GM23338 (cell line): ENCODE measurements at regions not wholly inside any gene's neighbourhood (a gene's known extent, or its start where the extent isn't known, plus 50 kb on each side); places are given as distances from the start of the nearest gene placed in this dataset.

Source experiments
- ATAC-seq: fragments of 200-7000 bp; cut with Tn5 transposase; 3 replicates; pipeline ENCODE4 v1.9.1; 2020
- DNase-seq: peaks from one replicate; pipeline ENCODE4 v3.0.0-alpha.2; 2015; ENCODE audit warnings: low spot score
- H2AFZ ChIP-seq: fragments of 200-600 bp; sonication (generic); 2 replicates; pipeline ENCODE4 v1.8.0; 2016; ENCODE audit warnings: antibody characterized with exemption, mild to moderate bottlenecking, moderate library complexity
- H3F3A ChIP-seq: fragments of 200-600 bp; sonication (generic); replicated peaks from 2 replicates; pipeline ENCODE4 v1.8.0; 2017; ENCODE audit warnings: antibody characterized with exemption, mixed run types, low read depth
- H3K27ac ChIP-seq: fragments of 200-600 bp; sonication (generic); 2 replicates; pipeline ENCODE4 v1.6.1; 2016; ENCODE audit warnings: low read depth
- H3K27me3 ChIP-seq: fragments of 200-600 bp; sonication (generic); 2 replicates; pipeline ENCODE4 v1.8.0; 2016; ENCODE audit warnings: mild to moderate bottlenecking, mixed run types, moderate library complexity; ENCODE audit not compliant: insufficient read depth
- H3K36me3 ChIP-seq: fragments of 200-600 bp; sonication (generic); 2 replicates; pipeline ENCODE4 v1.8.0; 2016; ENCODE audit warnings: mild to moderate bottlenecking; ENCODE audit not compliant: insufficient read depth
- H3K4me1 ChIP-seq: fragments of 200-600 bp; sonication (generic); 2 replicates; pipeline ENCODE4 v1.8.0; 2016; ENCODE audit warnings: mild to moderate bottlenecking, moderate library complexity; ENCODE audit not compliant: insufficient read depth
- H3K4me2 ChIP-seq: fragments of 200-600 bp; sonication (generic); 2 replicates; pipeline ENCODE4 v1.7.1; 2017; ENCODE audit warnings: mixed run types
- H3K4me3 ChIP-seq: fragments of 200-600 bp; sonication (generic); 2 replicates; pipeline ENCODE4 v1.6.1; 2016; ENCODE audit warnings: mixed run types
- H3K79me2 ChIP-seq: fragments of 200-600 bp; sonication (generic); replicated peaks from 2 replicates; pipeline ENCODE4 v1.8.0; 2017; ENCODE audit warnings: mild to moderate bottlenecking; ENCODE audit not compliant: insufficient read depth
- H3K9me2 ChIP-seq: fragments of 200-600 bp; sonication (generic); 2 replicates; pipeline ENCODE4 v1.8.0; 2017; ENCODE audit not compliant: insufficient read depth
- H4K20me1 ChIP-seq: fragments of 200-600 bp; sonication (generic); replicated peaks from 2 replicates; pipeline ENCODE4 v1.8.0; 2017; ENCODE audit warnings: mild to moderate bottlenecking; ENCODE audit not compliant: insufficient read depth
- H3K27ac Mint-ChIP-seq: 2 replicates; pipeline ENCODE4 v1.8.0; 2020; ENCODE audit warnings: inconsistent platforms, mild to moderate bottlenecking, moderate library complexity, mixed read lengths
- H3K27me3 Mint-ChIP-seq: 3 replicates; pipeline ENCODE4 v1.8.0; 2022; ENCODE audit warnings: low read depth, mild to moderate bottlenecking, moderate library complexity, mixed read lengths, inconsistent platforms; ENCODE audit not compliant: insufficient read depth, poor library complexity
- H3K36me3 Mint-ChIP-seq: 3 replicates; pipeline ENCODE4 v1.8.0; 2021; ENCODE audit warnings: low read depth, mild to moderate bottlenecking, inconsistent platforms, moderate library complexity, mixed read lengths
- H3K4me1 Mint-ChIP-seq: 3 replicates; pipeline ENCODE4 v1.8.0; 2020; ENCODE audit warnings: mild to moderate bottlenecking, inconsistent platforms, mixed read lengths
- H3K4me3 Mint-ChIP-seq: 3 replicates; pipeline ENCODE4 v1.8.0; 2021; ENCODE audit warnings: moderate library complexity, mild to moderate bottlenecking, inconsistent platforms, mixed read lengths
- H3K9me3 Mint-ChIP-seq: 3 replicates; pipeline ENCODE4 v1.8.0; 2020; ENCODE audit warnings: moderate library complexity, mild to moderate bottlenecking, inconsistent platforms, mixed read lengths
- CREB1 ChIP-seq: fragments of 250-450 bp; sonication (Bioruptor Pico); IDR thresholded peaks from 2 replicates; pipeline ENCODE4 v1.5.0; 2020; ENCODE audit warnings: low read depth, mild to moderate bottlenecking, moderate library complexity
- EZH2 ChIP-seq: fragments of 200-600 bp; sonication (generic); IDR thresholded peaks from one replicate; pipeline ENCODE4 v1.8.0; 2017; ENCODE audit warnings: antibody characterized with exemption, mild to moderate bottlenecking, low read depth; ENCODE audit not compliant: unreplicated experiment
- EZH2phosphoT487 ChIP-seq: fragments of 200-600 bp; sonication (generic); IDR thresholded peaks from one replicate; pipeline ENCODE4 v1.8.1; 2018; ENCODE audit warnings: antibody characterized with exemption; ENCODE audit not compliant: unreplicated experiment
- JUNB ChIP-seq: IDR thresholded peaks from one replicate; pipeline ENCODE4 v1.6.1; 2016; ENCODE audit warnings: antibody characterized with exemption; ENCODE audit not compliant: unreplicated experiment
- NANOG ChIP-seq: IDR thresholded peaks from 2 replicates; pipeline ENCODE4 v1.6.1; 2016; ENCODE audit warnings: antibody characterized with exemption, borderline replicate concordance
- POLR2AphosphoS5 ChIP-seq: IDR thresholded peaks from 2 replicates; pipeline ENCODE4 v1.6.1; 2016; ENCODE audit warnings: antibody characterized with exemption, low read depth
- STAT1 ChIP-seq: IDR thresholded peaks from one replicate; pipeline ENCODE4 v1.6.1; 2016; ENCODE audit warnings: antibody characterized with exemption; ENCODE audit not compliant: unreplicated experiment
- ZNF114 ChIP-seq: fragments of 250-450 bp; sonication (Bioruptor Pico); IDR thresholded peaks from 2 replicates; pipeline ENCODE4 v1.5.0; 2020; ENCODE audit warnings: mild to moderate bottlenecking, moderate library complexity
- ZNF331 ChIP-seq: fragments of 250-450 bp; sonication (Bioruptor Pico); IDR thresholded peaks from 2 replicates; pipeline ENCODE4 v1.5.0; 2020; ENCODE audit warnings: low read depth, mild to moderate bottlenecking, moderate library complexity
- TF ChIP-seq, protein P1 (sequence below): IDR thresholded peaks from one replicate; pipeline ENCODE4 v1.6.1; 2018; ENCODE audit warnings: antibody characterized with exemption; ENCODE audit not compliant: unreplicated experiment
- TF ChIP-seq, protein P2 (sequence below): fragments of 250-450 bp; sonication (Bioruptor Pico); IDR thresholded peaks from 2 replicates; pipeline ENCODE4 v1.5.0; 2020; ENCODE audit warnings: mild to moderate bottlenecking, moderate library complexity
- TF ChIP-seq, protein P3 (sequence below): IDR thresholded peaks from 2 replicates; pipeline ENCODE4 v1.6.1; 2016; ENCODE audit warnings: antibody characterized with exemption
- TF ChIP-seq, protein P4 (sequence below), 2 experiments: fragments of 200-600 bp in 1 of 2; sonication (generic) in 1 of 2; conservative IDR thresholded peaks; 2 replicates each; pipeline versions ENCODE4 v1.5.1 to v1.6.1; 2016 to 2017; ENCODE audit warnings: antibody characterized with exemption in 2 of 2, low read depth in 2 of 2, mild to moderate bottlenecking in 2 of 2, moderate library complexity in 1 of 2

DNA sequence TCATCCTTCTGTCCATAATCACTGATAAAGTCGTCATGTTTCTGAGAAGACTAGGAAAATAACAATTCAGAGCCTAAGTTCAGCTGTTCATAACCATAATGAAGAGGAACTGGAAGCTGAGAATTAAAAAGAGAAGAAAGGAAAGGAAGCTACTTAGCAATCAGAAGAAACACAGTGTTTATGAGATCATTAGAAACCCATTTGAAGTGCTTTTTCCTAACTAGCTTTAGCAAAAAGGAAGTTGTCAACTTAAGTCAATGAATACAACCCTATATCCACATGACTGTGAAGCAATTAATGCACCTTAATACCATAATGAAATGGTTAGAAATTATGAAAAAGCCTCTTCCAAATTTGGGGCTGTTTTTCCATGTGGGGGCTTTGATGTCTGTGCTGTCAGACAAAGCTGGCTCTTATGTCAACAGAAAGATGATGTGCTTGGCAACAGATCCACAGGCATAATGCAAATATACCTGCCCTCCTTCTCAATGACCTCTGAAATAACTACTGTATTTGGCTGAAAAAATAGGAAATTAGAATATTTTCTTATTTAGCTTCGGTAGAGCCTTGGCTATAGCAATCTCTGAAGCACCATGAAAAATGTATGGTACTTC is 463.5 kb downstream of the RASEF start:
- peaks cover 7% of the 10 kb centered on the region; the same call in 1 of the 2 replicates for H3K9me2 ChIP-seq
- no peak overlapping the region for H3K4me2 ChIP-seq
- no peak overlapping the region for H3K27ac Mint-ChIP-seq
- no peaks in the 10 kb centered on the region for H4K20me1 ChIP-seq
- no peaks in the 10 kb centered on the region for H3K36me3 ChIP-seq
- no peaks in the 10 kb centered on the region for H3K79me2 ChIP-seq
- TF ChIP-seq JUNB = no peak
- TF ChIP-seq STAT1 = no peak
- TF ChIP-seq ZNF114 = no peak
- no peak for TF ChIP-seq NANOG
- no peak for TF ChIP-seq EZH2phosphoT487
- no peak for TF ChIP-seq CREB1 (CRISPR knock-in tag)
- TF ChIP-seq EZH2 = no peak
- no peak for TF ChIP-seq ZNF331
- TF ChIP-seq, protein P1, sequence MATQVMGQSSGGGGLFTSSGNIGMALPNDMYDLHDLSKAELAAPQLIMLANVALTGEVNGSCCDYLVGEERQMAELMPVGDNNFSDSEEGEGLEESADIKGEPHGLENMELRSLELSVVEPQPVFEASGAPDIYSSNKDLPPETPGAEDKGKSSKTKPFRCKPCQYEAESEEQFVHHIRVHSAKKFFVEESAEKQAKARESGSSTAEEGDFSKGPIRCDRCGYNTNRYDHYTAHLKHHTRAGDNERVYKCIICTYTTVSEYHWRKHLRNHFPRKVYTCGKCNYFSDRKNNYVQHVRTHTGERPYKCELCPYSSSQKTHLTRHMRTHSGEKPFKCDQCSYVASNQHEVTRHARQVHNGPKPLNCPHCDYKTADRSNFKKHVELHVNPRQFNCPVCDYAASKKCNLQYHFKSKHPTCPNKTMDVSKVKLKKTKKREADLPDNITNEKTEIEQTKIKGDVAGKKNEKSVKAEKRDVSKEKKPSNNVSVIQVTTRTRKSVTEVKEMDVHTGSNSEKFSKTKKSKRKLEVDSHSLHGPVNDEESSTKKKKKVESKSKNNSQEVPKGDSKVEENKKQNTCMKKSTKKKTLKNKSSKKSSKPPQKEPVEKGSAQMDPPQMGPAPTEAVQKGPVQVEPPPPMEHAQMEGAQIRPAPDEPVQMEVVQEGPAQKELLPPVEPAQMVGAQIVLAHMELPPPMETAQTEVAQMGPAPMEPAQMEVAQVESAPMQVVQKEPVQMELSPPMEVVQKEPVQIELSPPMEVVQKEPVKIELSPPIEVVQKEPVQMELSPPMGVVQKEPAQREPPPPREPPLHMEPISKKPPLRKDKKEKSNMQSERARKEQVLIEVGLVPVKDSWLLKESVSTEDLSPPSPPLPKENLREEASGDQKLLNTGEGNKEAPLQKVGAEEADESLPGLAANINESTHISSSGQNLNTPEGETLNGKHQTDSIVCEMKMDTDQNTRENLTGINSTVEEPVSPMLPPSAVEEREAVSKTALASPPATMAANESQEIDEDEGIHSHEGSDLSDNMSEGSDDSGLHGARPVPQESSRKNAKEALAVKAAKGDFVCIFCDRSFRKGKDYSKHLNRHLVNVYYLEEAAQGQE = no peak
- TF ChIP-seq, protein P2, sequence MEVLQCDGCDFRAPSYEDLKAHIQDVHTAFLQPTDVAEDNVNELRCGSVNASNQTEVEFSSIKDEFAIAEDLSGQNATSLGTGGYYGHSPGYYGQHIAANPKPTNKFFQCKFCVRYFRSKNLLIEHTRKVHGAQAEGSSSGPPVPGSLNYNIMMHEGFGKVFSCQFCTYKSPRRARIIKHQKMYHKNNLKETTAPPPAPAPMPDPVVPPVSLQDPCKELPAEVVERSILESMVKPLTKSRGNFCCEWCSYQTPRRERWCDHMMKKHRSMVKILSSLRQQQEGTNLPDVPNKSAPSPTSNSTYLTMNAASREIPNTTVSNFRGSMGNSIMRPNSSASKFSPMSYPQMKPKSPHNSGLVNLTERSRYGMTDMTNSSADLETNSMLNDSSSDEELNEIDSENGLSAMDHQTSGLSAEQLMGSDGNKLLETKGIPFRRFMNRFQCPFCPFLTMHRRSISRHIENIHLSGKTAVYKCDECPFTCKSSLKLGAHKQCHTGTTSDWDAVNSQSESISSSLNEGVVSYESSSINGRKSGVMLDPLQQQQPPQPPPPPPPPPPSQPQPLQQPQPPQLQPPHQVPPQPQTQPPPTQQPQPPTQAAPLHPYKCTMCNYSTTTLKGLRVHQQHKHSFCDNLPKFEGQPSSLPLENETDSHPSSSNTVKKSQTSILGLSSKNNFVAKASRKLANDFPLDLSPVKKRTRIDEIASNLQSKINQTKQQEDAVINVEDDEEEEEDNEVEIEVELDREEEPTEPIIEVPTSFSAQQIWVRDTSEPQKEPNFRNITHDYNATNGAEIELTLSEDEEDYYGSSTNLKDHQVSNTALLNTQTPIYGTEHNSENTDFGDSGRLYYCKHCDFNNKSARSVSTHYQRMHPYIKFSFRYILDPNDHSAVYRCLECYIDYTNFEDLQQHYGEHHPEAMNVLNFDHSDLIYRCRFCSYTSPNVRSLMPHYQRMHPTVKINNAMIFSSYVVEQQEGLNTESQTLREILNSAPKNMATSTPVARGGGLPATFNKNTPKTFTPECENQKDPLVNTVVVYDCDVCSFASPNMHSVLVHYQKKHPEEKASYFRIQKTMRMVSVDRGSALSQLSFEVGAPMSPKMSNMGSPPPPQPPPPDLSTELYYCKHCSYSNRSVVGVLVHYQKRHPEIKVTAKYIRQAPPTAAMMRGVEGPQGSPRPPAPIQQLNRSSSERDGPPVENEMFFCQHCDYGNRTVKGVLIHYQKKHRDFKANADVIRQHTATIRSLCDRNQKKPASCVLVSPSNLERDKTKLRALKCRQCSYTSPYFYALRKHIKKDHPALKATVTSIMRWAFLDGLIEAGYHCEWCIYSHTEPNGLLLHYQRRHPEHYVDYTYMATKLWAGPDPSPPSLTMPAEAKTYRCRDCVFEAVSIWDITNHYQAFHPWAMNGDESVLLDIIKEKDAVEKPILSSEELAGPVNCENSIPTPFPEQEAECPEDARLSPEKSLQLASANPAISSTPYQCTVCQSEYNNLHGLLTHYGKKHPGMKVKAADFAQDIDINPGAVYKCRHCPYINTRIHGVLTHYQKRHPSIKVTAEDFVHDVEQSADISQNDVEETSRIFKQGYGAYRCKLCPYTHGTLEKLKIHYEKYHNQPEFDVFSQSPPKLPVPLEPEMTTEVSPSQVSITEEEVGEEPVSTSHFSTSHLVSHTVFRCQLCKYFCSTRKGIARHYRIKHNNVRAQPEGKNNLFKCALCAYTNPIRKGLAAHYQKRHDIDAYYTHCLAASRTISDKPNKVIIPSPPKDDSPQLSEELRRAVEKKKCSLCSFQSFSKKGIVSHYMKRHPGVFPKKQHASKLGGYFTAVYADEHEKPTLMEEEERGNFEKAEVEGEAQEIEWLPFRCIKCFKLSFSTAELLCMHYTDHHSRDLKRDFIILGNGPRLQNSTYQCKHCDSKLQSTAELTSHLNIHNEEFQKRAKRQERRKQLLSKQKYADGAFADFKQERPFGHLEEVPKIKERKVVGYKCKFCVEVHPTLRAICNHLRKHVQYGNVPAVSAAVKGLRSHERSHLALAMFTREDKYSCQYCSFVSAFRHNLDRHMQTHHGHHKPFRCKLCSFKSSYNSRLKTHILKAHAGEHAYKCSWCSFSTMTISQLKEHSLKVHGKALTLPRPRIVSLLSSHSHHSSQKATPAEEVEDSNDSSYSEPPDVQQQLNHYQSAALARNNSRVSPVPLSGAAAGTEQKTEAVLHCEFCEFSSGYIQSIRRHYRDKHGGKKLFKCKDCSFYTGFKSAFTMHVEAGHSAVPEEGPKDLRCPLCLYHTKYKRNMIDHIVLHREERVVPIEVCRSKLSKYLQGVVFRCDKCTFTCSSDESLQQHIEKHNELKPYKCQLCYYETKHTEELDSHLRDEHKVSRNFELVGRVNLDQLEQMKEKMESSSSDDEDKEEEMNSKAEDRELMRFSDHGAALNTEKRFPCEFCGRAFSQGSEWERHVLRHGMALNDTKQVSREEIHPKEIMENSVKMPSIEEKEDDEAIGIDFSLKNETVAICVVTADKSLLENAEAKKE (CRISPR knock-in tag) = no peak
- TF ChIP-seq, protein P3, sequence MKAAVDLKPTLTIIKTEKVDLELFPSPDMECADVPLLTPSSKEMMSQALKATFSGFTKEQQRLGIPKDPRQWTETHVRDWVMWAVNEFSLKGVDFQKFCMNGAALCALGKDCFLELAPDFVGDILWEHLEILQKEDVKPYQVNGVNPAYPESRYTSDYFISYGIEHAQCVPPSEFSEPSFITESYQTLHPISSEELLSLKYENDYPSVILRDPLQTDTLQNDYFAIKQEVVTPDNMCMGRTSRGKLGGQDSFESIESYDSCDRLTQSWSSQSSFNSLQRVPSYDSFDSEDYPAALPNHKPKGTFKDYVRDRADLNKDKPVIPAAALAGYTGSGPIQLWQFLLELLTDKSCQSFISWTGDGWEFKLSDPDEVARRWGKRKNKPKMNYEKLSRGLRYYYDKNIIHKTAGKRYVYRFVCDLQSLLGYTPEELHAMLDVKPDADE = no peak
- TF ChIP-seq POLR2AphosphoS5 = no peak
- TF ChIP-seq, protein P4, sequence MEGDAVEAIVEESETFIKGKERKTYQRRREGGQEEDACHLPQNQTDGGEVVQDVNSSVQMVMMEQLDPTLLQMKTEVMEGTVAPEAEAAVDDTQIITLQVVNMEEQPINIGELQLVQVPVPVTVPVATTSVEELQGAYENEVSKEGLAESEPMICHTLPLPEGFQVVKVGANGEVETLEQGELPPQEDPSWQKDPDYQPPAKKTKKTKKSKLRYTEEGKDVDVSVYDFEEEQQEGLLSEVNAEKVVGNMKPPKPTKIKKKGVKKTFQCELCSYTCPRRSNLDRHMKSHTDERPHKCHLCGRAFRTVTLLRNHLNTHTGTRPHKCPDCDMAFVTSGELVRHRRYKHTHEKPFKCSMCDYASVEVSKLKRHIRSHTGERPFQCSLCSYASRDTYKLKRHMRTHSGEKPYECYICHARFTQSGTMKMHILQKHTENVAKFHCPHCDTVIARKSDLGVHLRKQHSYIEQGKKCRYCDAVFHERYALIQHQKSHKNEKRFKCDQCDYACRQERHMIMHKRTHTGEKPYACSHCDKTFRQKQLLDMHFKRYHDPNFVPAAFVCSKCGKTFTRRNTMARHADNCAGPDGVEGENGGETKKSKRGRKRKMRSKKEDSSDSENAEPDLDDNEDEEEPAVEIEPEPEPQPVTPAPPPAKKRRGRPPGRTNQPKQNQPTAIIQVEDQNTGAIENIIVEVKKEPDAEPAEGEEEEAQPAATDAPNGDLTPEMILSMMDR (conservative IDR thresholded peaks at IDR 0.05; ENCODE audit: low read depth in 2 of 2) = no peak
- no peak for DNase-seq
- no peaks in the 10 kb centered on the region for H3K4me1 ChIP-seq
- no peaks in the 10 kb centered on the region for H3K27me3 Mint-ChIP-seq
- peaks cover 3% of the 10 kb centered on the region for H3K4me1 Mint-ChIP-seq
- no peak overlapping the region for H3K4me3 Mint-ChIP-seq
- H3K27me3 ChIP-seq = no peaks in the 10 kb centered on the region
- no peaks in the 10 kb centered on the region for H3F3A ChIP-seq
- no peaks in the 10 kb centered on the region for H3K36me3 Mint-ChIP-seq
- no peak for ATAC-seq
- H3K4me3 ChIP-seq = no peak overlapping the region
- no peak overlapping the region for H3K27ac ChIP-seq
- no peak overlapping the region for H2AFZ ChIP-seq
- H3K9me3 Mint-ChIP-seq = no peaks in the 10 kb centered on the region
